DMS 273 (cell line): ENCODE measurements at regions not wholly inside any gene's neighbourhood (a gene's known extent, or its start where the extent isn't known, plus 50 kb on each side); places are given as distances from the start of the nearest gene placed in this dataset.

Experiments
- DNase-seq: peaks from one replicate; lab custom pipeline; 2025; ENCODE audit not compliant: unreplicated experiment; lab: John Stamatoyannopoulos, UW

GRCh38 chr7:42858570-42858969, 53.3 kb downstream of the C7orf25 start:
- no peak for DNase-seq

DNA sequence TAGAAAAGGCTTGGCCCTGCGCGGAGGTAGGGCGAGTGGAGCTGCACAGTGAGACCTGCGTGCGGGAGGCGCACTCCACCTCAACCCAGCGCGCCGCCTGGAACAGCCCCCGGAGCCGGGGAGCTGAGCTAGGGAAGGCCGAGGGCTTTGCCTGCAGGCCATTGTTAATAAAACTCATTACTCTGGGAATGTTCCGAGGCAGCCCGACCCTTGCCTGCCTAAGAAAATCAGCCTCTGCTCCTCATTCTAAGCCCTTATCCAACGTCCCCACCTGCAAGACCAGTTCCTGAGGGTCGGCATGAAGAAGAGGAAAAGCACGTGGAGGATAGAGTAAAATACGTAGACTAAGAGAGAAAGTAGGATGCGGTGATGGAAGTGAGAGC, 55.3 kb downstream of the C7orf25 start:
- no peak for DNase-seq

DNA sequence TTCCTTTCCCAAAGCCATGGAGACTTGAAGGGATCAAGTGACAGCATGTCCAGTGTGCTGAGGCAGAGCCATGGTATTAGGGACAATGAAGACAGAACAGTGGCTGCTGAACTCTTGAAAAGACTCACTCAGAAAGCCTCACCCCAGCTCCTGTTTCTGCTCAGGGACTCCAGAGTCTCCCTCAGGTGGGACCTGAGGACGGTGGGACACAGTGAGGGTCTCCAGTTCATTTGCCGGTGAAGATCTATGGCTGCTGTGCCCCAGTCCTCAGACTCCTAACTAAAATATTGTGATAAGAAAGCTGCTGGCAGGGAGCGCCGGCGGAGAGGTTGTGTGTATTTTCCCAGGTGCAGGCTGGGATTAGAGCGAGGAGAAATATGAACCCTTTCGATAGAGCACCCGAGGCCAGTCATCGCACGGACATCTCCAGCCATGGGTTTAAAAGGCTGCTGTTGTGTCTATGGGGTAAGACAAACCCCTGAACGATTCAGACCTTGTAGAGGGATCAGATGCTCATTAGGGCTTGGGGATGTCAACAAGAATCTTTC, 57.2 kb downstream of the C7orf25 start:
- DNase-seq: no peak

DNA sequence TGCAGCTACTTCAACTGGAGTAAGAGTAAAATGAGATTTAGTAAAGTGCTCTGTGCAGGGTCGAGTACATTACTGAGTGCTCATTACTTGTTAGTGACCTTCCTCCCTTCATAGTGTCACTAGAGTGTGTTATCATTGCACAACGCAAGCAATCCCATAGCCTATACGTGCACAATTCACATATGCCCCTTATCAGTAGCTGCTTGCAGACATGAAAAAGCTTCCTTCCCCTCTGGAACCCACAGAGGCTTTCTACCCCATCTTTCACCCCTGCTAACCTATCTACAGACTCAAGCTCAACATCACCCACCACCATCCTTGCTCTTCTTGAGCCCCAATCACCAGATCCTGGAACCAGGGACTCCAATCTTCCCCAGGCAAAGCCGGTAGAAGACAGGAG, 59.3 kb downstream of the C7orf25 start:
- DNase-seq: no peak

GRCh38 chr7:42843205-42843800, 68.6 kb downstream of the C7orf25 start:
- peak; percentile 71 for DNase-seq

GRCh38 chr7:42834676-42835075, 77.2 kb downstream of the C7orf25 start:
- DNase-seq: no peak

DNA sequence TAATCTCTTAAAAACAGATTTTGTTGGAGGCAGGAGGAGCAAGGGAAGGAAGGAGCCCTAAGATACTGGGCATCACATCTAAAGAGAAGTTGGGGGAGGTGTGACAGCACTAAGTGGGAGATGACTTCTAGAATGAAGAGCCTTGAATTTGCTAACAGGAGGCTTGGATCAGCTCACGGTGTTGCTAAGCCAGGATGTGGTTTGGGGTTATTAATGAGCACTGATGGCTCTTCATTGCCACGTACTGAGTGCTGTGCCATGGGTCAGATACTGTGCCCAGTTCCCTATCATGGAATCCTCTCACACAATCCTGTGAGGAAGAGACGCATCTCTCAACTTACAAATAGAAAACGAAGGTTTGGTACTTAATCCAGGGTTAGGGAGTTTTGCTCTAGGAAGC, 78.5 kb downstream of the C7orf25 start:
- DNase-seq: no peak

- DNase-seq: no peak
Observed at GRCh38 chr7:42832667-42833066, 79.2 kb downstream of the C7orf25 start.

DNA sequence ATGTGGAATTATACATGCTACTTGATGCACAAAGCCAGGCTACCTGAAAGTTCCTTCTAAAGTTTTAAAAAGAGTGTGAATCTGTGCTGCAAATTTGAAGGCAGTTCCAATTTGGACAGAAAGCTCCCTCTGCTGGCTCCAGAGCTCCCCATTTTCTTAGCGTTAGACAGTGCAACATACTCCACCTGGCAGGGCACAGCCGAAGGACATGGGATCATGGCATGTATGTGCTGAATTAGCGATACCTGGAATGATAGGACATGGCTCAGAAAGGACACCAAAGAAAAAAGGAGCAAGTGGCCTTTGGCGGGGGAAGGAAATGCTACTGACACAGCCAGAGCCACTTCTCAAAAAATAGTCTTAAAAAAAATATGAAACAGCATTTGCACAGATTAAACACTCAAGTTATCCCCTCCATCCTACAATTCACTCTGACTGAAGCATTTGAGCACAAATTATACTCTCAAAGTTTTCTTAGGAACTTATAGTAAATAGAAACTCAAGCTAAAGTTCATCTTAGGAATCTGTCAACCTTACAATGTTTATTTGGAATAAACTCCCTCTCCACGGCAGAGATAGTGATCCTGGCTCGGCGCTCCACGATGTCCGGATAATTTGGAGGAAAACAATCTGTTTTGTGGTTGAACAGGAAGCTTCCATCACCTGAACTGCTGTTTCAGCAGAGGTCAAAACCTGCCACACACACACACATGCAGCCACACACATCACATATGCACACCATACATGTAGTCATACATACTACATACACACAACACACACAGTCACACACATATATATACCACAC, 80.0 kb downstream of the C7orf25 start:
- peak; percentile 48 for DNase-seq

DNA sequence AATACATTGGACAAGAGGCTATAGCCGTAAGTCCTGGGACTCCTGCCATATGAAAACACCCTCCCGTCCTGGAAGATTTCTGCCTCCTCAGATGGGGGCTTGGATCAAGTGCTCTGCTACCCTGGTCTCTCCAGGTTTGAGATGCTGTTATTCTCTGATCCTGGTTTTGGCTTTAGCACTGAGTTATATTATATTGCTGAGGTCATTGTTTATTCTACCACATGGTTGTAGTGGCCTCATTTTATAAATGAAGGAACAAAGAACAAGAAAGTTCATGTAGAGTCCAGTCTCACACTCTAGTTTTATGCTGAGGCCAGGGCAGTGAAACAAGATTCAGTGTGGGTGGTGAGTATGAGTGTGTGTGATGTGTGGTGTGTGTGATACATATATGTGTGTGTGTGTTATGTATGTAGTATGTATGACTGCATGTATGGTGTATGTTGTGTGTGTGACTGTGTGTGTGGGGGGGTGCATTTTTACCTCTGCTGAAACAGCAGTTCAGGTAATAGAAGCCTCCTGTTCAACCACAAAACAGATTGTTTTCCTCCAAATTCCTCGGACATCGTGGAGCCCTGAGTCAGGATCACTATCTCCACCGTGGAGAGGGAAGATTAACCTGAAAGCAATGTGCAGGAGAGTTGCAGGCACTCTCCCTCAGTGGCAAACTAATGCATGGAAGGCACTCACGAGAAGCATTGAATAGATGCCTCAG, 80.7 kb downstream of the C7orf25 start:
- no peak for DNase-seq

- DNase-seq: no peak
Observed at GRCh38 chr7:42812779-42813178, 99.1 kb downstream of the C7orf25 start.

GRCh38 chr7:42805601-42806000, 106.3 kb downstream of the C7orf25 start:
- DNase-seq: no peak

GRCh38 chr7:42794673-42795072, 117.2 kb downstream of the C7orf25 start:
- no peak for DNase-seq

- no peak for DNase-seq
Observed at GRCh38 chr7:42792841-42793240, 119.0 kb downstream of the C7orf25 start.

- DNase-seq: no peak
Observed at GRCh38 chr7:42790196-42790595, 121.7 kb downstream of the C7orf25 start.

- DNase-seq: no peak
Observed at GRCh38 chr7:42774436-42774835, 137.4 kb downstream of the C7orf25 start.

DNA sequence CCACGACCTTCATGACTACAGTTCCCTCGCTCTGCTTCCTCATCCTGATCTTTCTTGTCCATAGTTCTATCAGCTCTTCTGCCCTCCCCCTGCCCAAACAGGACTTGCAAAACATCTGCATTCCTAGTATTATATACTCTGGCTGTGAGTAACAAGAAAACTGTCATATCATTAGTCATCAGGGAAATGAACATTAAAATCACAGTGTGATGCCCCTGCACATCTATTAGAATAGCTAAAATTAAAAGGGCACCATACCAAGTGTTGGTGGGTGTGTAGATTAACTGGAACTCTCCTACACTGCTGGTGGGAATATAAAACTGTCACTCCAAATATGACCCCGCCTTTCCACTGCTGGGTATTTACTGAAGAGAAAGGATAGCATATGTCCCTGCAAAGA, 141.8 kb downstream of the C7orf25 start:
- DNase-seq: no peak

DNA sequence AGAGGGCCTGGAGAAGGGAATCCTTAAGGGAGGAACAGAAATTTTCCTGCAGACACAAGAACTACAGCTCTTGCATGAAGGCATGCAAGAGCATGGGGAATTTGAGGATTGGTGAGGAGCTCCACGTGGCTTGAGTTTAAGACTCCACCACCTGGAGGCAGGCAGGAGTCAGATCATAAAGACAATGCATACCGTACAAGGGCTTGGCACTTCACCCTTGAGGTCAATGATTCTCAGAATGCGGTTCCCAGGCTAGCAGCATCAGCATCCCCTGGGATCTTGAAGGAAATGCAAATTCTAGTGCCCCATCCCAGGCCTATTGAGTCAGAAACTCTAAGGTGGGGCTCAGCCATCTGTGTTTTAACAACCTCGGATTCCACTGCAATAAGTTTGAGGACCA, 143.8 kb downstream of the C7orf25 start:
- no peak for DNase-seq

DNA sequence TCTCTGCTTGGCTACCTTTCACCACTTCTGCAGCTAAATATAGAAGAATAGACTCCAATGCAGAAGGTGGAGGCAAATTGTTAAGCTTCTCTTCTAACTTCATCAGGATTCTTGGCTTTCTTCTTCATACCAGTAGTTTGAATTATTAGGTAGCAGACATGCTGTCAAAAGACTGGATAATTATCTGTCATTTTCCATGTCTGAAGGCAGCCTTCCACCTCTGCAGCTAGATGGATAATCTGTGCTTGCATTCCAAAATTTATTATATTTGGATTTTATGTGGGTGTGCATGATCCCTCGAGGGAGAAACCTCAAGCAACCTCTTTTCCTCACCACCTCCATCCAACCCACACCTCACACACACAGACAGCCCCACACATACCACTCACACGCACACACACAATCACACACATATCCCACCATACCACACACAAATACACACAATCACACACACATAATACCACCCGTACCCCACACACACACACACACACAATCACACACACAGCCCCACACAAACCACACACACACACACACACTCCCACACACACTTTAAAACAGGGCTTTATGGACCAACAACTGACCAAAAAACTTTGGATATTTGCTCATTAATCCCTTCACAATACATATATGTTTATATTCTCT, 145.0 kb downstream of the C7orf25 start:
- no peak for DNase-seq

GRCh38 chr7:42765931-42766330, 145.9 kb downstream of the C7orf25 start:
- DNase-seq: no peak

DNA sequence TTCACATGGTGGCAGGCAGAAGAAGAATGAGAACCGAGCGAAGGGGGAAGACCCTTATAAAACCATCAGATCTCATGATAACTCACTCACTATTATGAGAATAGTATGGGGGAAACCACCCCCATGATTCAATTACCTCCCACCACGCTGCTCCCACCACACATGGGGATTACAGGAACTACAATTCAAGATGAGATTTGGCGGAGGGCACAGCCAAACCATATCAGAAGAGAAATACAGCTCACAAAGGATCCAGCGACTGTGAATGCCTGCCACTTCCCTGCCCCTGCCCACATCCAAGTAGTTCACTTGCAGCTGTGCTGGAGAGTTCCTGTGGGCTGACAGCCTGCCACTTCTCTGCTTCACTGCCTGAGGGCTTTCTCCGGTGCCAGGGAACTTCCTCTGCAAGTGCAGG, 148.7 kb downstream of the C7orf25 start:
- DNase-seq: no peak
